ENCODE measurements at regions not wholly inside any gene's neighbourhood (a gene's known extent, or its start where the extent isn't known, plus 50 kb on each side); places are given as distances from the start of the nearest gene placed in this dataset.

- TF ChIP-seq REST (IDR thresholded peaks at IDR 0.05; ENCODE audit: insufficient read depth in 1 of 2, low read depth in 2 of 2, low read length in 2 of 2) (no peak), FOXP2 (optimal IDR thresholded peaks at IDR 0.05; ENCODE audit: borderline replicate concordance, extremely low read depth, extremely low read length, insufficient read depth) (no peak), TAF1 (IDR thresholded peaks at IDR 0.05; ENCODE audit: borderline replicate concordance, insufficient read depth, low read length) (no peak), SIN3A (IDR thresholded peaks at IDR 0.05; ENCODE audit: borderline replicate concordance, insufficient read depth, low read length) (no peak), POLR2AphosphoS5 (IDR thresholded peaks at IDR 0.05; ENCODE audit: low read depth, low read length) (no peak)
Observed at GRCh38 chr1:228666686-228667623, 68.3 kb upstream of the RHOU start.

- TF ChIP-seq TAF1 (IDR thresholded peaks at IDR 0.05; ENCODE audit: borderline replicate concordance, insufficient read depth, low read length) (no peak), REST (IDR thresholded peaks at IDR 0.05; ENCODE audit: insufficient read depth in 1 of 2, low read depth in 2 of 2, low read length in 2 of 2) (no peak), SIN3A (IDR thresholded peaks at IDR 0.05; ENCODE audit: borderline replicate concordance, insufficient read depth, low read length) (no peak), POLR2AphosphoS5 (IDR thresholded peaks at IDR 0.05; ENCODE audit: low read depth, low read length) (no peak), FOXP2 (optimal IDR thresholded peaks at IDR 0.05; ENCODE audit: borderline replicate concordance, extremely low read depth, extremely low read length, insufficient read depth) (no peak)
Observed at GRCh38 chr1:228668553-228669241, 66.6 kb upstream of the RHOU start.

GRCh38 chr1:228669242-228669585 lies 66.1 kb upstream of the RHOU start:
- TF ChIP-seq POLR2AphosphoS5 (IDR thresholded peaks at IDR 0.05; ENCODE audit: low read depth, low read length) (no peak), FOXP2 (optimal IDR thresholded peaks at IDR 0.05; ENCODE audit: borderline replicate concordance, extremely low read depth, extremely low read length, insufficient read depth) (no peak), REST (IDR thresholded peaks at IDR 0.05; ENCODE audit: insufficient read depth in 1 of 2, low read depth in 2 of 2, low read length in 2 of 2) (no peak), TAF1 (IDR thresholded peaks at IDR 0.05; ENCODE audit: borderline replicate concordance, insufficient read depth, low read length) (no peak), SIN3A (IDR thresholded peaks at IDR 0.05; ENCODE audit: borderline replicate concordance, insufficient read depth, low read length) (no peak)

GRCh38 chr1:228683428-228683827 lies 51.9 kb upstream of the RHOU start:
- TF ChIP-seq SIN3A (IDR thresholded peaks at IDR 0.05; ENCODE audit: borderline replicate concordance, insufficient read depth, low read length): no peak
- no peak for TF ChIP-seq TAF1 (IDR thresholded peaks at IDR 0.05; ENCODE audit: borderline replicate concordance, insufficient read depth, low read length)
- TF ChIP-seq FOXP2 (optimal IDR thresholded peaks at IDR 0.05; ENCODE audit: borderline replicate concordance, extremely low read depth, extremely low read length, insufficient read depth): no peak
- TF ChIP-seq POLR2AphosphoS5 (IDR thresholded peaks at IDR 0.05; ENCODE audit: low read depth, low read length): no peak
- no peak for TF ChIP-seq REST (IDR thresholded peaks at IDR 0.05; ENCODE audit: insufficient read depth in 1 of 2, low read depth in 2 of 2, low read length in 2 of 2)
